T-cell (primary cell): ENCODE measurements at regions not wholly inside any gene's neighbourhood (a gene's known extent, or its start where the extent isn't known, plus 50 kb on each side); places are given as distances from the start of the nearest gene placed in this dataset.
"Not testable (repeated sequence)": the region's sequence is repeated elsewhere in the genome, so short reads cannot be mapped to it uniquely, and the experiment has no call there.

Source experiments
- ATAC-seq, 4 experiments: fragments of 200-7000 bp in 3 of 4; fragments of 150-1000 bp in 1 of 4; cut with Tn5 transposase; replicated peaks in 1 of 4; 1 replicate in 3 of 4; 2 replicates in 1 of 4; pipeline ENCODE4 v1.10.0; 2021; ENCODE audit warnings: moderate library complexity in 3 of 4, mild to moderate bottlenecking in 2 of 4, moderate number of reproducible peaks in 1 of 4
- CTCF ChIA-PET, 2 donors: fragments of 300-600 bp; sonication (Branson Sonifier 250); formaldehyde crosslinking; loops; one replicate each; lab custom pipeline; 2022; ENCODE audit warnings: antibody characterized with exemption in 2 of 2; lab: Charles Lee
- POLR2A ChIA-PET, 2 donors: fragments of 300-600 bp; sonication (Branson Sonifier 250); formaldehyde crosslinking; loops; one replicate each; lab custom pipeline; 2022; ENCODE audit warnings: antibody characterized with exemption in 2 of 2; lab: Charles Lee
- DNase-seq, 35 experiments: peaks; one replicate each; pipeline versions ENCODE4 v3.0.0 to v3.0.0-alpha.2; 2013 to 2023
- H3K27ac ChIP-seq: one replicate; pipeline ENCODE4 v1.5.1; 2013; ENCODE audit warnings: low read length
- H3K27me3 ChIP-seq, 2 experiments: replicated peaks in 1 of 2; 1 replicate in 1 of 2; 2 replicates in 1 of 2; pipeline versions ENCODE4 v1.6.1 to v1.7.0; 2013; ENCODE audit warnings: low read length in 1 of 2, mixed read lengths in 1 of 2; ENCODE audit not compliant: control insufficient read depth in 2 of 2, insufficient read depth in 2 of 2; ENCODE audit errors: extremely low read depth in 1 of 2
- H3K36me3 ChIP-seq, 2 donors: 1 replicate in 1 of 2; 2 replicates in 1 of 2; pipeline versions ENCODE4 v1.6.1 to v1.7.0; 2013; ENCODE audit warnings: low read length in 1 of 2; ENCODE audit not compliant: control insufficient read depth in 2 of 2, insufficient read depth in 1 of 2; ENCODE audit errors: extremely low read depth in 1 of 2
- H3K4me1 ChIP-seq, 2 experiments: 1 replicate in 1 of 2; 2 replicates in 1 of 2; pipeline versions ENCODE4 v1.6.1 to v1.7.0; 2013; ENCODE audit warnings: low read length in 2 of 2, mixed read lengths in 1 of 2; ENCODE audit not compliant: insufficient read depth in 2 of 2, control insufficient read depth in 1 of 2; ENCODE audit errors: extremely low read depth in 1 of 2
- H3K4me3 ChIP-seq, 2 donors: 1 replicate in 1 of 2; 2 replicates in 1 of 2; pipeline versions ENCODE4 v1.5.1 to v1.7.0; 2013; ENCODE audit warnings: mild to moderate bottlenecking in 2 of 2, low read length in 1 of 2, moderate library complexity in 1 of 2; ENCODE audit not compliant: control insufficient read depth in 1 of 2; ENCODE audit errors: extremely low read depth in 1 of 2
- H3K9me3 ChIP-seq: 2 replicates; pipeline ENCODE4 v1.7.0; 2013
- H3K27ac Mint-ChIP-seq, 2 donors: one replicate each; pipeline ENCODE4 v1.8.0; 2020 to 2021; ENCODE audit warnings: mild to moderate bottlenecking in 2 of 2, mixed read lengths in 2 of 2
- H3K27me3 Mint-ChIP-seq, 2 donors: one replicate each; pipeline ENCODE4 v1.8.0; 2021 to 2022; ENCODE audit warnings: mixed read lengths in 2 of 2
- H3K36me3 Mint-ChIP-seq: one replicate; pipeline ENCODE4 v1.8.0; 2021; ENCODE audit warnings: mixed read lengths
- H3K4me1 Mint-ChIP-seq, 3 donors: one replicate each; pipeline ENCODE4 v1.8.0; 2020 to 2022; ENCODE audit warnings: mixed read lengths in 3 of 3, mild to moderate bottlenecking in 1 of 3
- H3K4me3 Mint-ChIP-seq, 3 donors: one replicate each; pipeline ENCODE4 v1.8.0; 2020 to 2022; ENCODE audit warnings: mild to moderate bottlenecking in 3 of 3, mixed read lengths in 3 of 3, moderate library complexity in 3 of 3
- H3K9me3 Mint-ChIP-seq, 3 donors: one replicate each; pipeline ENCODE4 v1.8.0; 2020 to 2022; ENCODE audit warnings: mixed read lengths in 3 of 3
- WGBS: methylation state at CpG from one replicate; pipeline ENCODE4 v1.1.5; 2013; ENCODE audit warnings: missing lambda C conversion rate; ENCODE audit not compliant: insufficient coverage; 5-methylcytosine and 5-hydroxymethylcytosine counted together

DNA sequence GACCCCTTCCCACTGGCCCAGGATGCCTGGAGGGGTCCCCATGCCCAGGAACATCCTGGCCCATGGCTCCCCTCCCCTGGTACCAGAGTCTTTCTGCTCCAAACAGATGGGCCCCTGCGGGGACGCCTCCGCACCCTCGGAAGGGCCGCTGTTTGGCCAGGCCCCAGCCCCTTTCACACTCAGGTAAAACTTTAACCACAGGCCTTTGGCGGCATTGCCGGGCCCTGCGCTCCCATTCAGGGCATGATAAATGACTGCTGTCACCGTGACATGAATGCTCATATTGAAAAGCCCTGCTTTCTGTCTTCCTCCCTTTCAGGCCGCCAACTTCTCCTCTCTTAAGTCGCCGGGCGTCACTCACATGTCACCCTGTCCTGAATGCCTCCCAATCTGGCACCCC lies 141.5 kb upstream of the TOP1 start:
- Mint-ChIP-seq H3K4me3 (no peak overlapping the region), H3K36me3 (no peaks in the 10 kb centered on the region), H3K27ac (no peak overlapping the region), H3K27me3 (peaks cover 0 to 3% of the 10 kb centered on the region in 2 donors), H3K9me3 (no peaks in the 10 kb centered on the region), H3K4me1 (peaks cover 14 to 21% (median 18%) of the 10 kb centered on the region in 3 donors)
- peaks cover 15% of the 10 kb centered on the region in 2 experiments for H3K4me1 ChIP-seq
- ATAC-seq (no peak), DNase-seq (no peak)
- H3K36me3 ChIP-seq = no peaks in the 10 kb centered on the region
- no peak overlapping the region for H3K4me3 ChIP-seq
- no peaks in the 10 kb centered on the region for H3K9me3 ChIP-seq
- 91% methylated on average over 11 of the region's 13 CpGs for WGBS
- H3K27me3 ChIP-seq = no peaks in the 10 kb centered on the region
- POLR2A ChIA-PET = no interaction called here
- H3K27ac ChIP-seq = no peak overlapping the region
- CTCF ChIA-PET = interaction anchor here in 1 of 2 donors (0.6 kb wide), 1 partner anchor 781 kb away, joined by 4 read pairs; no protein-coding TSS in a partner anchor

GRCh38 chr20:40889266-40889665 lies 139.4 kb upstream of the TOP1 start:
- H3K4me3 ChIP-seq, H3K9me3 Mint-ChIP-seq, POLR2A ChIA-PET, H3K4me1 Mint-ChIP-seq, DNase-seq, H3K36me3 ChIP-seq, H3K4me1 ChIP-seq, ATAC-seq, H3K27ac Mint-ChIP-seq, H3K27ac ChIP-seq, H3K27me3 Mint-ChIP-seq, H3K9me3 ChIP-seq, H3K36me3 Mint-ChIP-seq, H3K27me3 ChIP-seq, H3K4me3 Mint-ChIP-seq: not testable (repeated sequence)
- CTCF ChIA-PET = interaction anchor here in 1 of 2 donors (0.5 kb wide), 1 partner anchor 691 kb away, joined by 5 read pairs; no protein-coding TSS in a partner anchor
- WGBS = 49% methylated on average over 3 of the region's 3 CpGs

GRCh38 chr20:40890181-40890580 lies 138.4 kb upstream of the TOP1 start:
- Histone ChIP-seq H3K9me3 (no peaks in the 10 kb centered on the region), H3K36me3 (no peaks in the 10 kb centered on the region), H3K27me3 (peaks cover 0 to 2% of the 10 kb centered on the region in 2 experiments), H3K4me1 (peaks cover 0 to 2% of the 10 kb centered on the region in 2 experiments), H3K4me3 (no peak overlapping the region), H3K27ac (no peak overlapping the region)
- Mint-ChIP-seq H3K9me3 (no peaks in the 10 kb centered on the region), H3K4me3 (no peak overlapping the region), H3K4me1 (peaks cover 0 to 4% (median 2%) of the 10 kb centered on the region in 3 donors), H3K36me3 (no peaks in the 10 kb centered on the region), H3K27me3 (peaks cover 0 to 3% of the 10 kb centered on the region in 2 donors), H3K27ac (no peak overlapping the region)
- 100% methylated on average over 2 of the region's 2 CpGs for WGBS
- ChIA-PET CTCF (no interaction called here), POLR2A (no interaction called here)
- DNase-seq (no peak), ATAC-seq (no peak)

- Mint-ChIP-seq H3K4me1 (peaks cover 0 to 4% (median 2%) of the 10 kb centered on the region in 3 donors), H3K36me3 (no peaks in the 10 kb centered on the region), H3K27ac (no peak overlapping the region), H3K4me3 (no peak overlapping the region), H3K27me3 (peaks cover 0 to 3% of the 10 kb centered on the region in 2 donors), H3K9me3 (no peaks in the 10 kb centered on the region)
- no peak for DNase-seq
- Histone ChIP-seq H3K36me3 (no peaks in the 10 kb centered on the region), H3K4me1 (peaks cover 0 to 2% of the 10 kb centered on the region in 2 experiments), H3K27me3 (peaks cover 0 to 2% of the 10 kb centered on the region in 2 experiments), H3K9me3 (no peaks in the 10 kb centered on the region), H3K4me3 (no peak overlapping the region), H3K27ac (no peak overlapping the region)
- ATAC-seq = no peak
- POLR2A ChIA-PET = no interaction called here
- CTCF ChIA-PET = no interaction called here
These were observed 138.0 kb upstream of the TOP1 start for GRCh38 chr20:40890635-40891034.

GRCh38 chr20:40891351-40891750 lies 137.3 kb upstream of the TOP1 start:
- Histone ChIP-seq H3K36me3 (no peaks in the 10 kb centered on the region), H3K9me3 (no peaks in the 10 kb centered on the region), H3K4me1 (peaks cover 0 to 2% of the 10 kb centered on the region in 2 experiments), H3K27ac (no peak overlapping the region), H3K4me3 (no peak overlapping the region), H3K27me3 (peaks cover 0 to 2% of the 10 kb centered on the region in 2 experiments)
- no peak overlapping the region for H3K27ac Mint-ChIP-seq
- peaks cover 0 to 3% of the 10 kb centered on the region in 2 donors for H3K27me3 Mint-ChIP-seq
- no peak for ATAC-seq
- no peaks in the 10 kb centered on the region for H3K9me3 Mint-ChIP-seq
- ChIA-PET CTCF (no interaction called here), POLR2A (no interaction called here)
- peaks cover 0 to 4% (median 2%) of the 10 kb centered on the region in 3 donors for H3K4me1 Mint-ChIP-seq
- H3K4me3 Mint-ChIP-seq = no peak overlapping the region
- H3K36me3 Mint-ChIP-seq = no peaks in the 10 kb centered on the region
- DNase-seq = no peak

DNA sequence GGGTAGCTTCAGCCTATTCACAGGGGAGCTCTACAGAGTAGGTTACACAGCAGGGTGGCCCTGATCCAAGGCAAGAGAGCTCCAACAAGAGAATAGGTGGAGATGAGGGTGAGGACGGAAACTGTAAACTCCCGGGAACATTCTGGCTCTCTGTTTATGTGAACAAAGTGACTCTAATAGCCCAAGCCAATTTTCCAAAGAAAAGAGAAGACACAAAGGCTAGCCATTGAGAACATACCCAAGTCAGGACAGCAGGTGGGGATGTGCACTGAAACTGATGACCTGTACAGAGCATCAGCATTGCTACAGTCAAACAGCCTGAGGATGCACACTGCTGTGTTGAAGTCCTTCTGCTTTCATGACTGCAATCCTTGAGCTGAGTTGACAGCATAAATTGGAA lies 136.0 kb upstream of the TOP1 start:
- WGBS = 100% methylated on average over 1 of the region's 2 CpGs
- CTCF ChIA-PET = no interaction called here
- H3K4me1 Mint-ChIP-seq = peaks cover 0 to 4% (median 2%) of the 10 kb centered on the region in 3 donors

More for the DNA sequence above, 136.0 kb upstream of the TOP1 start:
- POLR2A ChIA-PET = no interaction called here
- H3K36me3 Mint-ChIP-seq = no peaks in the 10 kb centered on the region
- Histone ChIP-seq H3K36me3 (no peaks in the 10 kb centered on the region), H3K9me3 (no peaks in the 10 kb centered on the region), H3K27me3 (peaks cover 0 to 2% of the 10 kb centered on the region in 2 experiments), H3K27ac (no peak overlapping the region), H3K4me1 (peaks cover 0 to 2% of the 10 kb centered on the region in 2 experiments), H3K4me3 (no peak overlapping the region)
- H3K27ac Mint-ChIP-seq = no peak overlapping the region
- ATAC-seq (no peak), DNase-seq (no peak)
- no peaks in the 10 kb centered on the region for H3K9me3 Mint-ChIP-seq
- no peak overlapping the region for H3K4me3 Mint-ChIP-seq
- H3K27me3 Mint-ChIP-seq = peaks cover 0 to 2% of the 10 kb centered on the region in 2 donors
